Panc1 (cell line): ENCODE measurements at regions not wholly inside any gene's neighbourhood (a gene's known extent, or its start where the extent isn't known, plus 50 kb on each side); places are given as distances from the start of the nearest gene placed in this dataset.
A peak's percentile ranks its signal among the peaks of the same experiment; 100 is the strongest.

ENCODE experiments used
- ATAC-seq: fragments of 200-7000 bp; cut with Tn5 transposase; 2 replicates; pipeline ENCODE4 v1.9.1; 2020; ENCODE audit warnings: mild to moderate bottlenecking, moderate library complexity
- BruUV-seq: library from RNA; stranded (reverse); fragments of 400-500 nt; replicated peaks from 2 replicates; lab custom pipeline; 2021; lab: Mats Ljungman, UMichigan
- CTCF ChIA-PET: fragments of 300-600 bp; sonication (Branson Sonifier 250); formaldehyde crosslinking; loops from one replicate; lab custom pipeline; 2022; ENCODE audit warnings: antibody characterized with exemption; lab: Charles Lee
- POLR2A ChIA-PET: fragments of 300-600 bp; sonication (Branson Sonifier 250); formaldehyde crosslinking; loops from one replicate; lab custom pipeline; 2022; ENCODE audit warnings: antibody characterized with exemption; lab: Charles Lee
- DNase-seq: peaks from one replicate; pipeline ENCODE4 v3.0.0-alpha.2; 2010; ENCODE audit warnings: low read depth, low spot score
- H3K27ac ChIP-seq: 2 replicates; pipeline ENCODE4 v1.5.1; 2011; ENCODE audit warnings: mild to moderate bottlenecking, low read length, inconsistent platforms
- H3K27me3 ChIP-seq: fragments of 200-500 bp; sonication (Bioruptor generic); 2 replicates; pipeline ENCODE4 v1.6.0; 2014; ENCODE audit warnings: low read length, inconsistent platforms; ENCODE audit not compliant: control insufficient read depth, insufficient read depth
- H3K36me3 ChIP-seq: fragments of 200-500 bp; sonication (Bioruptor generic); 2 replicates; pipeline ENCODE4 v1.5.1; 2014; ENCODE audit warnings: inconsistent platforms, mild to moderate bottlenecking, low read length, moderate library complexity; ENCODE audit not compliant: control insufficient read depth, insufficient read depth
- H3K4me1 ChIP-seq: 2 replicates; pipeline ENCODE4 v1.5.1; 2011; ENCODE audit warnings: inconsistent platforms, mild to moderate bottlenecking, low read length, moderate library complexity; ENCODE audit not compliant: control insufficient read depth, insufficient read depth
- H3K4me3 ChIP-seq, 2 experiments: 2 replicates each; pipeline ENCODE4 v1.5.1; 2011 to 2012; ENCODE audit warnings: low read depth in 2 of 2, low read length in 2 of 2, mild to moderate bottlenecking in 2 of 2, inconsistent platforms in 1 of 2, moderate library complexity in 1 of 2
- H3K9me3 ChIP-seq: fragments of 200-500 bp; sonication (Bioruptor generic); 2 replicates; pipeline ENCODE4 v1.5.1; 2014; ENCODE audit warnings: low read depth, mild to moderate bottlenecking, inconsistent platforms, low read length, moderate library complexity; ENCODE audit not compliant: control insufficient read depth, insufficient read depth
- CTCF ChIP-seq: fragments of 450-650 bp; IDR thresholded peaks from 2 replicates; pipeline ENCODE4 v1.5.1; 2017; ENCODE audit warnings: mild to moderate bottlenecking
- POLR2AphosphoS5 ChIP-seq: IDR thresholded peaks from 2 replicates; pipeline ENCODE4 v1.6.1; 2012; ENCODE audit warnings: mild to moderate bottlenecking, low read depth, low read length, moderate library complexity
- SIN3A ChIP-seq: IDR thresholded peaks from 2 replicates; pipeline ENCODE4 v1.6.1; 2012; ENCODE audit warnings: low read depth, mild to moderate bottlenecking, low read length, moderate library complexity, borderline replicate concordance; ENCODE audit not compliant: insufficient read depth
- TCF7L2 ChIP-seq: IDR thresholded peaks from 2 replicates; pipeline ENCODE4 v1.6.1; 2011; ENCODE audit warnings: mild to moderate bottlenecking, low read depth, low read length, inconsistent platforms
- in situ Hi-C: cut with HindIII; loops from 2 replicates; pipeline ENCODE4 v1.10.0; 2016; ENCODE audit warnings: low sequenced_read_pairs, low pct_unique_long_range_greater_than_20kb
- intact Hi-C: fragments of 100-400 bp; cut with micrococcal nuclease; formaldehyde crosslinking; loops from one replicate; pipeline ENCODE4 v1.10.0; 2022; ENCODE audit not compliant: unreplicated experiment
- TF ChIP-seq, protein P1 (sequence below), 2 experiments: IDR thresholded peaks; 2 replicates each; pipeline ENCODE4 v1.6.1; 2011 to 2012; ENCODE audit warnings: low read depth in 2 of 2, control low read depth in 1 of 2, low read length in 1 of 2, mild to moderate bottlenecking in 1 of 2, moderate library complexity in 1 of 2; ENCODE audit not compliant: insufficient read depth in 1 of 2

DNA sequence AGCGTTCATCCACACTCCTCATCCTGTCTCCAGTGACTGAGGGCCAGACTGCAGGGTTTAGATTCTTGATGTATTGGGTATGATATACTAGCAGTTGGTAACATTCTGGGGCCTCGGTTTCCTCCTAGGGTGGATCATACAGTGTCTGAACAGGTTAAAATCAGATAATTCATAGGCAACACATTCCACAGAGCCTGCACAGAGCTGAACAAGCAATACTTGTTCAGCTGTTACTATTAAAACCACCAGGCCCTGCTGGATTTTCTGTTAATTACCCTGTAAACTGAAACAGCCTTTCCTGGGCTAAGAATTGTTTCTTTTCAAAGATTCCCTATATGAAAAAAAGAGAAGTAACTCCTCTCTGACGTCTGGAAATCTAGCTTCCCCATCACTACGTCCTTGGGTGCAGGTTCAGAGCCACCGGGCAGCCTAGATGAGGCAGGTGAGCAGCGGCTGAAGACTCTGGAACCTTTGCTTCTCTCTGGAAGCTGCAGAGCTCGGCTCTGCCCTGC, 1313.5 kb upstream of the WWC1 start:
- Histone ChIP-seq H3K36me3 (no peaks in the 10 kb centered on the region), H3K27ac (no peak overlapping the region), H3K27me3 (peaks cover 17% of the 10 kb centered on the region), H3K4me3 (peak overlapping the region; percentile 44 to 47; a peak in 3 of 4 replicates), H3K4me1 (peaks cover 5% of the 10 kb centered on the region), H3K9me3 (no peaks in the 10 kb centered on the region)
- in situ Hi-C loops (no loop called here), intact Hi-C loops (no loop called here)
- ChIA-PET POLR2A (no interaction called here), CTCF (no interaction called here)
- DNase-seq (no peak), ATAC-seq (no peak)
- TF ChIP-seq POLR2AphosphoS5: no peak
- TF ChIP-seq, protein P1, sequence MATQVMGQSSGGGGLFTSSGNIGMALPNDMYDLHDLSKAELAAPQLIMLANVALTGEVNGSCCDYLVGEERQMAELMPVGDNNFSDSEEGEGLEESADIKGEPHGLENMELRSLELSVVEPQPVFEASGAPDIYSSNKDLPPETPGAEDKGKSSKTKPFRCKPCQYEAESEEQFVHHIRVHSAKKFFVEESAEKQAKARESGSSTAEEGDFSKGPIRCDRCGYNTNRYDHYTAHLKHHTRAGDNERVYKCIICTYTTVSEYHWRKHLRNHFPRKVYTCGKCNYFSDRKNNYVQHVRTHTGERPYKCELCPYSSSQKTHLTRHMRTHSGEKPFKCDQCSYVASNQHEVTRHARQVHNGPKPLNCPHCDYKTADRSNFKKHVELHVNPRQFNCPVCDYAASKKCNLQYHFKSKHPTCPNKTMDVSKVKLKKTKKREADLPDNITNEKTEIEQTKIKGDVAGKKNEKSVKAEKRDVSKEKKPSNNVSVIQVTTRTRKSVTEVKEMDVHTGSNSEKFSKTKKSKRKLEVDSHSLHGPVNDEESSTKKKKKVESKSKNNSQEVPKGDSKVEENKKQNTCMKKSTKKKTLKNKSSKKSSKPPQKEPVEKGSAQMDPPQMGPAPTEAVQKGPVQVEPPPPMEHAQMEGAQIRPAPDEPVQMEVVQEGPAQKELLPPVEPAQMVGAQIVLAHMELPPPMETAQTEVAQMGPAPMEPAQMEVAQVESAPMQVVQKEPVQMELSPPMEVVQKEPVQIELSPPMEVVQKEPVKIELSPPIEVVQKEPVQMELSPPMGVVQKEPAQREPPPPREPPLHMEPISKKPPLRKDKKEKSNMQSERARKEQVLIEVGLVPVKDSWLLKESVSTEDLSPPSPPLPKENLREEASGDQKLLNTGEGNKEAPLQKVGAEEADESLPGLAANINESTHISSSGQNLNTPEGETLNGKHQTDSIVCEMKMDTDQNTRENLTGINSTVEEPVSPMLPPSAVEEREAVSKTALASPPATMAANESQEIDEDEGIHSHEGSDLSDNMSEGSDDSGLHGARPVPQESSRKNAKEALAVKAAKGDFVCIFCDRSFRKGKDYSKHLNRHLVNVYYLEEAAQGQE (IDR thresholded peaks at IDR 0.05; ENCODE audit: insufficient read depth in 1 of 2, low read depth in 2 of 2, low read length in 1 of 2): no peak
- no peak for TF ChIP-seq TCF7L2
- TF ChIP-seq CTCF: no peak
- no peak for TF ChIP-seq SIN3A
- BruUV-seq: no TSS peak

DNA sequence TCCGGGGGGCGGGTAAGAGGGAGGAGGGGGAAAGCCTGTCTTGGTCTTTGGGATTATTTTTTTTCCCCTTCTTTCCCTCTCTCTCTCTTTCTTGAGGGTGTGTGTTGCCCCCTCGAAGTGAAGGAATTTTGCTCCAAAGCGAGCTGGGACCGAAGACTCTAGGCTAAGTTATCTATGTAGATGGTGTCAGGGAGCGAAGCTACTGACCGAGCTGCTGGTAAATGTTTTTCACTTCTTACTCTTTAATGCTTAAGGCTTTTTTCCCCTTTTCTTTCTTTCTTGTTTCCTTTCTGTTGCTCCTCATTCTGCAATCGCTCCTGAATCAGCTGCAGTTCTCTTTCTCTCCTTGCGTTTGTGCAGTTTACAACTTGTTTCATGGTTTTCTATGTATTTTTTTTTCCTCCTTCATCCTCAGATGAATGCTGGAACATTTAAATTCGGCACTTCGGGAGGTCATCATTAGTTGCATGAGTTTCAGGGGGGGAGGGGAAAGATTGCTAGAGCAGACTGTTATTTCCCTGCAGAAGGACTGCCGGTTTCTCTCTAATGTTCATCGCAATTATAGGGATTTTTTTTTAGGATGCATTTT, 1312.0 kb upstream of the WWC1 start:
- no TSS peak for BruUV-seq
- TF ChIP-seq POLR2AphosphoS5: no peak
- no peak for TF ChIP-seq SIN3A
- no peak for TF ChIP-seq CTCF
- TF ChIP-seq, protein P1 (IDR thresholded peaks at IDR 0.05; ENCODE audit: insufficient read depth in 1 of 2, low read depth in 2 of 2, low read length in 1 of 2): no peak
- TF ChIP-seq TCF7L2: no peak
- intact Hi-C loops (no loop called here), in situ Hi-C loops (no loop called here)
- H3K27me3 ChIP-seq: peaks cover 17% of the 10 kb centered on the region
- ChIA-PET POLR2A (no interaction called here), CTCF (no interaction called here)
- no peak overlapping the region for H3K27ac ChIP-seq
- H3K4me1 ChIP-seq: peaks cover 5% of the 10 kb centered on the region
- DNase-seq (no peak), ATAC-seq (peak; percentile 33; the same call in 1 of the 2 replicates)
- peak overlapping the region; percentile 44 to 47 for H3K4me3 ChIP-seq
- H3K9me3 ChIP-seq: no peaks in the 10 kb centered on the region
- no peaks in the 10 kb centered on the region for H3K36me3 ChIP-seq
